ENCODE measurements at regions not wholly inside any gene's neighbourhood (a gene's known extent, or its start where the extent isn't known, plus 50 kb on each side); places are given as distances from the start of the nearest gene placed in this dataset.
A peak's percentile ranks its signal among the peaks of the same experiment; 100 is the strongest.

DNA sequence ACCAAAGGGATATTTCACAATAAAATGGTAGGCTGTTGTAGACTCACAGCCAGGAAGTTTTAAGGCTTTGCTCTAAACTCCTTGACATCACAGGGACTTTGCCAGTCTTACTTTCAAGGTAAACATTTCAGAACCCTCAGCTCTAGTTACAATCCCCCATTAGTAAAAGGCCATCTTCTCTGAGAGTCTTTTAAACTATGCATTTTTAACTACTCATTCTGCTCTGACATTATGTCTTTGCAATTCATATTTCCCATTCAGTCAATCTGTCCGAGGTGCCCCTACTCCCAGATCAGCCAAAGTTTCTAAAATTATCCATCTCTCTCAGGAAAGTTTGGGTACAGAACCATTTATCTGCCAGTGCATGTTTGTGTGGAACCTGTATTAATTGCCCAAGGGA lies 1094.1 kb downstream of the TDRD15 start:
- no peak for DNase-seq (ENCODE audit: low read depth, low spot score)

DNA sequence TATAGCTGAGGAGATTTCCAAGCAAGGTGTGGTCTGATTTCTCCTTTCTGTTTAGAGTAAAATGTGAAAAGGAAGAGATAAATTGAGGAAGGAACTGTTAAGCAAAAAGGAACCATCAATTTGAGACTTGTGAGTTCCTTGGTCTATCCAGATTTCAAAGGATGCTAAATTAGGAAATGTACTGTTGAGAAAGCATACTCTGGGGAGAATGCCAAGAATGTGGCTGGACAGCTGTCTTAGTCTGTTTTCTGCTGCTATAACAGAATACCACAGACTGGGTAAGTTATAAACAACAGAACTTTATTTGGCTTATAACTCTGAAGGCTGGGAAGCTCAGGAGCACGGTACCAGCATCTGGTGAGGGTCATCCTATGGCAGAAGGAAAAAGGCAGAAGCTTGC lies 1097.2 kb downstream of the TDRD15 start:
- DNase-seq (ENCODE audit: low read depth, low spot score), result no peak

DNA sequence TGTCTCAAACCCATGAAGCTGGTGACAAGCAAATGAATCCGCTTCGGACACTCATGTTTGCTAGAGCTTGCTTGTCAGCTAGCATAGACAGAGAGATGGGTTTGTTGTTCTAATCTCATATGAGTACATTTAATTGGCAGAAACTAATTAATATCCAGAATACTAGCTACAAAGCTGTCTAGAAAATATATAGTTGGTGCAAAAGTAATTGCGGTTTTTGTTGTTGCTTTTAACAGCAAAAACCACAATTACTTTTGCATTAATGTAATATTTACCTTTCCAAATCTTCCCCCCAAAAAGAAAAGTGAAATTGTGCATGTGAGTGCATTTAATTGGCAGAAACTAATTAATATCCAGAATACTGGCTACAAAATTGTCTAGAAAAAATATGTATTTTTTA lies 1115.2 kb downstream of the TDRD15 start:
- DNase-seq (ENCODE audit: low read depth, low spot score), result no peak

DNA sequence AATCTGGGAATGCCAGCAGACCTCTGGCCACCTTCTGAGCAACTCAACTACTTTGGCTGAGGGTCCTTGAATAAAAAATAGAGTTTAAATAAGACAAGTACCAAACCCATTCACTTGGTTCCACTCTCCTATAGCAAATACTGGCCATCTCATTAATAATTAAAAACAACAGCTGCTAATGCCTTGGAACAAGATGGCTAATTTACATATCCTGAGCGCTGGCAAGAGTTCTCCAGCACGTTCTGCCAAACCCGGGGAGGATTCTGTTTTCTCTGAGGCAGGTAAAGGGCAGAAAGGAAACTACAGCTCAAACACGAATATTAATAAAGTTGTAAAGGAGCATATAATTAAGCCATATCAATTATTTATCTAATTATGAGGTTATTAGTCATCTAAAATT lies 1123.7 kb downstream of the TDRD15 start:
- DNase-seq (ENCODE audit: low read depth, low spot score), result no peak

DNA sequence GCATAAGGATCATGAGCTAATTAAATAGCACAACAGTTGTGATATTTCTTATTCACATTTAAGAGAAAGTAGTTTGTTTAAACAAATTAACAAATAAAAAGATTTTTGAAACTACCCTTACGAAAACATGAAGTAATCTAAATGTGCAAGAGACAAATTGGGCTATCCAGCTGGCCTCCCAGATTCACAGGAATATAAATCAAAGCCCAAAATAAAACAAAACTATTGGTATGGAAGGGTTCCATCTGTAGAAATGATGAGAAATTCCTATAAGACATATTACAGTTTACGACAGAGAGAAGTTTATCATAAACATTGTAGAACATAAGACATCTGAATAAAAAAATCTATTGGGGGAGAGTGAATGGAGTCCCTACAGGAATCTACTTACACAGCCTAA lies 1125.1 kb downstream of the TDRD15 start:
- no peak for DNase-seq (ENCODE audit: low read depth, low spot score)

DNA sequence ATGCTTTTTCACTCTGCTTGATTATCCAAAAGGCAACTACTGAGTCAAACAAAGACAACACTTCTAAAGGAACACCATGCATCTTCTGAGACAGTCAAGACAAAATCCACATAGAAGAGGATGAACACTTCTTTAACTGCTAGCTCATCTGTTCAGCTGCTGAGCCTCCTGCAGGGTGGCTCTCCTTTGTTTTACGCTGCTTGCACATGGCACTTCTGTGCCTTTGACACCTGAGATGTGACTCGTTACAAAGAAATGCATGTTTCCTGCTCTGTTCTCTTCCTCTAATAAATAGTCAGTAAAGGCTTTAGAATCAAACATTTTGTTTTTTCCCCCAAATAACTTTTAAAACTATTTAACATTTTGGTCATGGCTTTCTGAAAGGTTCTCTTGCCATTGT lies 1129.4 kb downstream of the TDRD15 start:
- DNase-seq (ENCODE audit: low read depth, low spot score), result peak; percentile 3

DNA sequence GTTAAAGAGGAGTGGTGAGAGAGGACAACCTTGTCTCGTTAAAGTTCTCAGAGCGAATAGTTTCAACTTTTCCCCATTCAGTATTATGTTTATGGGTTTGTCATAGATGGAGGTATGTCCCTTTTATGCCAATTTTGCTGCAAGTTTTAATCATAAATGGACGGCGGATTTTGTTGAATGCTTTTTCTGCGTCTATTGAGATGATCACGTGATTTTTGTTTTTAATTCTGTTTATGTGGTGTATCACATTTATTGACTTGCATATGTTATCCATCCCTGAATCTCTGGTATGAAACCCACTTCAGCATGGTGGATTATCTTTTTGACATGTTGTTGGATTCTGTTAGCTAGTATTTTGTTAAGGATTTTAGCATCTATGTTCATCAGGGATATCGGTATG lies 1123.8 kb upstream of the KLHL29 start:
- no peak for DNase-seq (ENCODE audit: low read depth, low spot score)

DNA sequence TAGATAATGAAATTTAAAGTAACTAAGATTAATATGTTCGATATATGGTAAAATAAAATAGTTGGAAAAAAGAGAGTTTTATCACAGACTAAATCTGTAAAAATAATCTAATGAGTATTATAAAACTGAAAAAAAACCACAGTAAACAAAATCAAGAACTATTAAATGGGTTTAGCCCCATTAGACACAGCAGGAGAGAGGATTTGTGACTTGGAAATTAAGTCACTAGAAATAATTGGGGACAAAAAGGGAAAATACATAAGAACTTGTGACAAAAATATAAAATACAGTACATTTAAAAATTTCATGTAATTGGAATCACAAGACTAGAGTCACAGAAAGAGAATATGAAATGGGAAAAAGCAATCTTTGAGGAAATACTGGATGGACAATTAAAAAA lies 1114.6 kb upstream of the KLHL29 start:
- DNase-seq (ENCODE audit: low read depth, low spot score), result no peak

DNA sequence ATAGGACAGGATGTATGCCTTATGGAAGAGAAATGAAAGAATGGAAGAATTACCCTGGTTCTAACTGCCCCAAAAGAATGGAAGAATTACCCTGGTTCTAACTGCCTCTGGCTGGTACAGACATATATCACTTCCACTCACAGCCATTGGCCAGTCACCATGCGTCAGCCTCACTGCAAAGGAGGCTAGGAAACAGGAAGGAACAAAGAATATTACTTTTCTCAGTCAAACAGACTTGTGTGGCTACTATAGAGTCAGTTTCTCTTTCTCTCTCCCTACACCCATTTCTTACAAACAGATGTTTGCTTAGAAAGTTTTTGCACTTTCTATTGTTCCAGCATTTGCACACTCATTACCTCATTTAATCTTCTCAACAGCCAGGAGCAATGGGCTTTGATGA lies 1111.1 kb upstream of the KLHL29 start:
- no peak for DNase-seq (ENCODE audit: low read depth, low spot score)

DNA sequence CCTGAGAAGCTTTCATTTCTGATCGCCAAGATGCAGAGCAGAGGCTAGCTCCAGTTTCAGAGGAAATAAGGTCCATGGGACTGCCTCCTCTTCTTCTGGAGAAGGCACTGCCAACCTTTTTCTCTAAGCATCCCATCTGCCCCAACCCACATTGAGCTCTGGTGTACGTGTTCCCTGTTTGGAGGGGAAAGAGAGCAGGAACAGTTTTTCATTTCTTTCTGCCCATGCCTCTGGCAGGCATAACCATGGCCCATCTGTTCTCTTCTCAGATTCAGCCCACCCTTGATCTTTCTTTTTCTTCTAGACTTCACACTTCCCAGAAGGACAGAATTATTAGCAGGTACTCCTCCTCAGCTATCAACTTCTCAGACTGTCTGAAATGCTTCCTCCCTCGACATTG lies 1110.3 kb upstream of the KLHL29 start:
- DNase-seq (ENCODE audit: low read depth, low spot score), result no peak

DNA sequence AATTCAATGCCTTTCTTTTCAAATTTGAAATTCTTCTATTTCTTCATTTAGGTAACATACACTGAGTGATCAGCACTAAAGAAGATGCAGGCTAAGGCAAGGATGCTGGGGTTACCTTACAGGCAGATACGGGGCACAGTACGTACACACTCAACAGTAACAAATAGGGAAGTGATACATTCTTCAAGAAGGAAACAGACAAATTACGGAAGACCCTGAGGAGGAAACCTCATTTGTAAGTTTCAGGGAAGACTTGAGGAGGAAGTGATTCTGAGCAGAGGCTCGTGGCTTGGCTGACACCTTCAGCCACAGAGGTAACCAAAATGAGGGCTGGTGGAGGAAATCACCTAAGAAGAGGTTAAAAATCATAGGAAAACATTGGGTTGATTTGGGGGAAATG lies 1108.3 kb upstream of the KLHL29 start:
- DNase-seq (ENCODE audit: low read depth, low spot score), result no peak

DNA sequence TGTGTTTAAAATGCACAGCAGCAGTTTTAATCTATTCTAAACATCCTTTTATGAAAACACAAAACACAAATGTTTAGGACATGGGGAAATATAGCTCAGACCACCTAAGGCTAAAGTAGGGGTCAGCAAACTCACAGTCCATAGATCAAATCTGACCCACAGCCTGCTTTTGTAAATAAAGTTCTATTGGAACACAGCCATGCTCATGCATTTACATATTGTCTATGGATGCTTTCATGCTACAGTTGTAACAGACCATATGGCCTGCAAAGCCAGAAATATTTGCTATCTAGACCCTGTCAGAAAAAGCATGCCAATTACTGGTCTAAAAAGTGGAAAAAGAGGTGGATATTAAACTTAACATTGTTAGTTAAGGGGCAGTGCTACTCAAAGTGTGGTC lies 1105.4 kb upstream of the KLHL29 start:
- DNase-seq (ENCODE audit: low read depth, low spot score), result no peak

DNA sequence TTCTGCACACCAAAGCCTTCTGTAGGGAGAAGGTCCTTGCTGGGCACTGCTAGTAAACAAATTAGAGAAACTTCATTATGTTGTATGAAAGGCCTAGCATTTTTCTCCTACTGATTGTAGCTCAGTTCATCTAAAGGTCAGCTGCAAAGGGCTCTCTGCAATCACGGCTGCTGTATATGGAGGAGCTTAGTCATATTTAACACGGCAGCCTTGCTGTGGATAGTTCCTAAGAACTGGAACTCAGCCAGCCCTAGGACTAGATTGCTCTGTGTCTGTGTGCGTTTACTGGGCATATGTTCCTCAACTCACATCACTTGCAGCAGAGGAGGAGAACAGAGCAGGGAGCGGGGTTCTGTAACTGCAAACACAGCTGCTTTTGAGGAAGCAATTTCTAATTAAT lies 1103.9 kb upstream of the KLHL29 start:
- DNase-seq (ENCODE audit: low read depth, low spot score), result peak; percentile 86

DNA sequence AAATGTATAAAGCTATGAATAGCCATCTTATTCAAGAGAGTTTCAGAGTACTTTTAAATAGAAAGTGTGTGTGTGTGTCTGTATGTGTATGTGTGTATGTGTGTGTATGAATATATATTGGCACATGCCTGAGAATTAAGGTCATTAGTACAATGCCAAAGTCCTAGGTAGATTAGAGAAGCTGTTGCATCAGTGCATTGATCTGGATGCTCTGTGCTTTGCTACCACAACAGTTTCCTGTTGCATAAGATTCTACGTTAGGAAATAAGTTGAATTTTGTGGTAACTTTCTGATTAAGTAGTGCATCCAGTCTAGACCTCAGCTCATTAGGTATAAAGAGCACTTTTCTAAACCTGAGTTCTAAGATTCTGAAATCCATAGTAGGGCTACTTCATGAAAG lies 1102.8 kb upstream of the KLHL29 start:
- DNase-seq (ENCODE audit: low read depth, low spot score), result no peak

DNA sequence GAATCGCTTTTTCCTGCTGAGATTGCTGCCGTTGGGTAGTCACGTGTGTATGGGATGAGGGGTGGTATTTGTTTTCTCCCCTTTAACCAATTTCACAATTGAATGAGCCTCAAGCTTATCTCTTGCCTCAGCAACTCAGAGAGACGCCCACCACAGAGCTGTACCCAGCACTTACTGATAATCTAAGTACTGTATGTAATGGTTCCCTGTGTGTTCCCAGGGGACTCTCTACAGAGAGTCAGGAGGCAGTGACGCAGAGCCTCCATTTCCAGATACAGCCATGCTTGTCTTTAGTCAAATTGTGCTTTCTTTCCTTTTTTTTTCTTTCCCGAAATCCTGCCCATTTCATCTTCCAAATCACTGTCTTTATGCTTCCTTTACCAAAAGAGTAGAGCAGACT lies 1102.1 kb upstream of the KLHL29 start:
- DNase-seq (ENCODE audit: low read depth, low spot score), result no peak

DNA sequence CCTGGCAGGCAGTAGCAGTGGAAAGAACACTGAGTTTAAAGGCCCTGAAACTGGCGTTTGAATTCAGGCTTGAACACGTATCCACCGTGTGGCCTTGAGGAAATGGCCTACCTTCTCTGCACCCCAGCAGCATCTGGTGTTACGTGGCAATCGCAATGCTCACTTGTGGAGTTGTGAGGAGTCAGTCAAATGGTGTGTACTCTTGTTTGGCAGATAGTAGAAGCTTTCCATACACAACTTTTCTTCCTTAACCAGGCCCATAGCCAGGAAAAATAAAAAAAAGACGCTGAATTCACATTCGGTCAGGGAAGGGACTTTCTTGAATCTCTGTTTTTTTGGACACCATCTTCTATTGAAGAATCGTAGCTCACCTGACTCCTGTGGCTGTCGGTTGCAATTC lies 1101.5 kb upstream of the KLHL29 start:
- DNase-seq (ENCODE audit: low read depth, low spot score), result no peak

DNA sequence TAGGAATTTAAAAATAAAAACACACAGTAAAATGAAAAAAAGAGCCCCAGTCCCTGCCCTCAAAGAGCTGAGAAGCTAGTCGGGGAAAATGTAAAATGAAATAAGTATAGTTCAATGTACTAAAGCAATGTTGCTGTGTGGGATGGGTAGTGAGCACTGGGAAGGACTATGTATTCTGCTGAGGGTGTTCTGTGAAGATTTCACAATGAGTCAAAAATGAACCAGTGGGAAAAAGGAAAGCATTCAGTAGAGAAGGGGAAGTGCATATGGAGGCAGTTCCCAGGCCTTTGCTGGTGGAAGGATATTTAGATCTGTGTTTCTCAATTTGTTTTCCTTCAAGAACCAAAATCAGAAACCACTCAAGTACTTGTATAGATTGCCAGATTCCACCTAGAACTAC lies 1094.7 kb upstream of the KLHL29 start:
- no peak for DNase-seq (ENCODE audit: low read depth, low spot score)

DNA sequence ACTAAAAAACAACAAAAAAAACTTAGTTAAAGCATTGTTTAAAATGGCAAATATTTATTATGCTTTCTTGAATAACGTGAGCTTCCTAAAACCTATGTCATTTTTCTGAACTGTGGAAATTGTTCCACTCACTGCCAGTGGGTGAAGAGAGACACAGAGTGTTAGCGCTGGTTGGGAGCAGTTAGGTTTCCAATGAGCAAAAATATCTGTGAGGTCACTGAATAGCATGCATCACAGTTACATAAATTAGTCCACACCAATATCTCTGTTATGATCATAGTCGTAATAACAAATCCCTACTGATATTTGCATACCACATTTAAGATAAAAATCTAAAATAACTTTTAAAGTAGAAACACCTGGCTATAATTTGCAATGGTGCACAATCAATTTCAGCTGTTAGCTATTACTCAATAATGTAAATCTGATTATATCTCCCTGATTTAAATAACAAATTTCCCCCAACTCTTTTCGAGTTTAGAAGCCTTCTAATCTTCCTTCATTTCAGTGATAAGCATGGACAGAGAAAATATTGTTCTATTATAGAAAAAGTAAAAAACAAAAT lies 1094.0 kb upstream of the KLHL29 start:
- DNase-seq (ENCODE audit: low read depth, low spot score), result no peak

DNA sequence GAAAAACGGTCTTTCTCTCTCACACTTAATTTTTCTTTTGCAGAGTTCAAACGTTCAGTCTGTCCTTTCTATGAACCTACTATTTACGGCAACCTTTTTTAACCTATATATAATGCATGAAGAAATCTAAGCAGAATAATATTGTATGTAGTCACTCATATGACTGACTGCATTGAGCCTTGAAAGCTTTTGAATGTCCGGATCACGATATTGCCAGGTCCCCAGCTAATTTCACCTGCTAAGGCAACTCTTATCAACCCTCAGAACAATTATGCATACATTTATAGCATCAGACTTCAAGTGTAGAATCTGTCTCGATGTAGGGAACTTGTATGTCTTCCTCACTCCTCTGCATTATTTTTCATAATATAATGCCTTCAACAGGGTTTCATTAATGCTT lies 1083.8 kb upstream of the KLHL29 start:
- no peak for DNase-seq (ENCODE audit: low read depth, low spot score)

DNA sequence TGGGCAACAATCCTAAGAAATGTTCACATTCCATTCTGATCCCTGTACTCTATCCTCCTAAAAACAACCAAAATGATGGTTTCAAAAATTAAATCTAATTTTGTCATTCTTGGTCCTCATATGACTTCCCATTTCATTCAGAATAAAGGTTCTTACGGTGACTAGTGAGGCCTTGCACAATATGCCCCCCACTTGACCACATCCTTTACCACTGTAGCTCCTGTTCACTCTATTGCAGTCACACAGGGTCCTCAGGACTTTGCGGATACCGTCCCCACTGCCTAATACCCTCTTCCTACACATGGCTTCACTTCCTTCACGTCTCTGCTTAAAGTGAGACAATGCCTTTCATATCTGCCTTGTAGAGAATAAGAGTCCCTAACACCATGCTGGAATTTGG lies 1058.7 kb upstream of the KLHL29 start:
- DNase-seq (ENCODE audit: low read depth, low spot score), result no peak

DNA sequence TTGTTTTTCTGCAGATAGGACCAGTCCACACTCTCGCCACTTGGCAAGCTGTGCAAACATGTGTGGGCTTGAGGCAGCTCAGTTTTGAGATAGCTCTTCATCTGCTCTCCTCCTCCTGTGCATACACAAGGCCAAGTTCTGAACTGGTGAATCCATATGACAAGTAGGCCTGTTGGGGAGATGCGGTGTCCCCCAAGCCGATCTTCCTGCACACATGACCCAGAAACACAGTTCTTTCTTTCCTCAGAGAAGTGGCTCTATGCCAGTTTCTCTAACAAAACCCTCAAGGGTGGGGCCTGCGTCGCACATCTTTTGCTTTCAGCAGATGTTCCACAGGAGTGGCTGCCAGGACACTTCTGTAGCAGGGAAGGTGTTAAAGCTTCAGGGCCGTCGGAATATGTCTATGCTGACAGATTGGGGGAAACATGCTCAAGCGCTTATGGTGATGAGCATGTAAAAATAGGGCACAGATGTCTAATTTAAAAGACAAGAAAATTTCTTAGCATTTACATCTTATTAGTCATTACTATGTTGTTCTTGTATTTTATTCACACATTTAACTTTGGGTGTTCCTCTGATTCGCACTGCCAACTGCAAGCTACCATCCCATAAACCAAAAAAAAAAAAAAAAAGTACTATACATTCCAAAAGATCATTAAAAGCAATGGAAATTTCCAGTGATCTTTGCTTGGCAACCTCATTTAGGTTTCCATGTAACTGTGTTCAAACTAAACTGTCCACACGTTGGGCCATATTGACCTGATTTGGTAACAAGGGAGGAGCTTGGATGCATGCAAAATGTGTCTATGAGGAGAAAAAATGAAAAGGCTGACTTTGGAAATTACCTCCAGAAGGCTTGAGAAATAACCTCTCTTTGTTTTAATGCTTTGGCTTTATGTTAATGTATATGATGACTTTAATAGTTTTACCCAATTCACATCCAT lies 1055.5 kb upstream of the KLHL29 start:
- DNase-seq (ENCODE audit: low read depth, low spot score), result no peak

DNA sequence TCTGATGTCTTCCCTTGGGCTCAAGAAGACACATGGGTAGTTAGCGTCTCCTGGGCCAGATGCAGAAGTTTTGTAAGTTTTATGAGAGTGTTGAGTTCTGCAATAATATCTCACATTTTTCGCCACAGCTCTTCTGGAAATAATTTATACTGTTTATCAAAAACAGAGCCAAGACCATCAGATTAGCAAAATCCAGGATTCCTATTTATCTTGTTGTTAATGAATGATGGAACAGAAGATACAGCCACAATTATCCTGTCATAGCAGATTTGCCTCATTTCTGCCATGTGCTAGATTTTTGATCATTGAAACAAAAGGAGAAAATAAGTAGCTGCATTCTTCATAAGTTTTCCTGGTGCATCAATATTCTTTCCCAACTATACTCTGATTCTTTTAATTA lies 1048.6 kb upstream of the KLHL29 start:
- no peak for DNase-seq (ENCODE audit: low read depth, low spot score)

DNA sequence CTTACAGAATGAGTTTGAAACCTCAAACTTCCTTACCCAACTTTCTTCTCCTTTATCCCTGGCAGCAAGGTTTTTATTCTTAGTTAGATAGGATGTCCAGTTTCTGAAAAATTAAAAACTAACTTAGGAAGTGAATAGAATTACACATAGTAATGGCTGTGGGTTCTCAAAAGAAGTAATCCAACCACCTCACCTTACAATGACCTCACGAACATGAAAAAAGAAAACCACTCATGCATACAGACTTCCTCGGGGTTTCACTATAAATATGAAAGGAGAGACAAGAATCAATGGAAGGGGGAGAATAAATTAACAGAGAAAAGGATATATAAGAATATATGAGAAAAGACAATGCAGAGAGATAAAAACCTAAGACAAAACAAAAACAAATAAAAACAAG lies 1044.3 kb upstream of the KLHL29 start:
- DNase-seq (ENCODE audit: low read depth, low spot score), result peak; percentile 18

DNA sequence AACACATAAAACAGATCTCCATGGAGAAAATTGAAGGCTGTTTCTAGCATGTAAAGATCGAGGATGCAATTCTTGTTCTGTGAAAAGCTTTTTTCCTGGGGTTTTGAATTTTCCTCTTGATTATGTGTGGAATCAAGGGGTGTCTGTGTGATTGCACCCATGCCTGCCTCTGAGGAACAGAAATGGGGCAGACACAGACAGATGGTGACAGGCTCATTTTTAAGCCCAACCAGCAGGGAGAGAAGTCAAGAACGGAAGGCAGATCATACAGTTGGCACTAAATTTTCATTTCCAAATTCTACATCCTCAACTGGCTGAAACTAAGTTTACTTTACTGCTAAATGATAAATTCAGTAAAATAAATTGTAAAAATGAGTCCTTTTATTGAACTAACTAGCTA lies 1037.7 kb upstream of the KLHL29 start:
- DNase-seq (ENCODE audit: low read depth, low spot score), result no peak

Data from astrocyte of the hippocampus (primary cell).